DOHH2 (cell line): ENCODE measurements at regions not wholly inside any gene's neighbourhood (a gene's known extent, or its start where the extent isn't known, plus 50 kb on each side); places are given as distances from the start of the nearest gene placed in this dataset.

ENCODE experiments used
- CTCF ChIP-seq: fragments of 200-600 bp; sonication (generic); IDR thresholded peaks from one replicate; pipeline ENCODE4 v1.5.1; 2014; ENCODE audit warnings: antibody characterized with exemption, mild to moderate bottlenecking, low read depth, low read length; ENCODE audit not compliant: poor library complexity, severe bottlenecking
- EZH2phosphoT487 ChIP-seq: fragments of 200-600 bp; sonication (generic); IDR thresholded peaks from 2 replicates; pipeline ENCODE4 v1.6.1; 2017; ENCODE audit warnings: borderline replicate concordance, mild to moderate bottlenecking, antibody characterized with exemption, low read length, moderate library complexity, mixed read lengths

GRCh38 chr6:139779988-139780774, 405.7 kb upstream of the CITED2 start:
- no peak for TF ChIP-seq CTCF
- TF ChIP-seq EZH2phosphoT487: no peak
